AG04449 (cell line): ENCODE measurements at regions not wholly inside any gene's neighbourhood (a gene's known extent, or its start where the extent isn't known, plus 50 kb on each side); places are given as distances from the start of the nearest gene placed in this dataset.

Experiments
- CTCF ChIA-PET: fragments of 350-600 bp; formaldehyde crosslinking; extraction: SDS; loops from one replicate; lab custom pipeline; 2021; ENCODE audit warnings: antibody characterized with exemption; lab: Yijun Ruan, JAX
- POLR2A ChIA-PET: fragments of 400-600, 350-600 bp; formaldehyde crosslinking; extraction: SDS; loops from one replicate; lab custom pipeline; 2020; ENCODE audit warnings: antibody characterized with exemption, inconsistent platforms; lab: Yijun Ruan, JAX
- DNase-seq: peaks from one replicate; pipeline ENCODE4 v3.0.0-alpha.2; 2010; ENCODE audit warnings: low read depth, low spot score
- H3K4me3 ChIP-seq: 2 replicates; pipeline ENCODE4 v1.5.1; 2011; ENCODE audit warnings: low read depth, mild to moderate bottlenecking, control low read depth, low read length
- TF ChIP-seq, protein P1 (sequence below): IDR thresholded peaks from one replicate; pipeline ENCODE4 v1.5.1; 2011; ENCODE audit warnings: mild to moderate bottlenecking, moderate library complexity, low read length, control low read depth, inconsistent platforms; ENCODE audit not compliant: insufficient read depth; ENCODE audit errors: missing control alignments

DNA sequence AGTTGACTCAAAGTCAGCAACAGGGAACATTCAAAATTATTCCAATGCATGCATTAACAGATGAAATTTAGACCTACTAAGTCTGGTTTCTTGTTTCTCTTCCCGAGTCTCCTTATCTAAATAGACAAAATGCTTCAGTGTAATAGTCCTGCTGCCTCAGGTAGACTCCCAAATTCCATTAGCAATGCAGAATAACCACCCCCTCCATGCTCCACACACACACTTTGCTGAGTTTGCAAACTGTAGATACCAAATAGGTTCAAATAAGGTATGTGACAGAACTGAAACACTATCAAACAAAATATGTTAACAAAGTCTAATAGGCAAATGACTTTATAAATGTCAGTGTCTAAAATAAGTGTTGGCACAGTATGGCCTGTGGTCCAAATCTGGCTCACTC, 451.1 kb upstream of the SOX5 start:
- ChIA-PET CTCF (no interaction called here), POLR2A (no interaction called here)
- no peak overlapping the region for H3K4me3 ChIP-seq
- TF ChIP-seq, protein P1, sequence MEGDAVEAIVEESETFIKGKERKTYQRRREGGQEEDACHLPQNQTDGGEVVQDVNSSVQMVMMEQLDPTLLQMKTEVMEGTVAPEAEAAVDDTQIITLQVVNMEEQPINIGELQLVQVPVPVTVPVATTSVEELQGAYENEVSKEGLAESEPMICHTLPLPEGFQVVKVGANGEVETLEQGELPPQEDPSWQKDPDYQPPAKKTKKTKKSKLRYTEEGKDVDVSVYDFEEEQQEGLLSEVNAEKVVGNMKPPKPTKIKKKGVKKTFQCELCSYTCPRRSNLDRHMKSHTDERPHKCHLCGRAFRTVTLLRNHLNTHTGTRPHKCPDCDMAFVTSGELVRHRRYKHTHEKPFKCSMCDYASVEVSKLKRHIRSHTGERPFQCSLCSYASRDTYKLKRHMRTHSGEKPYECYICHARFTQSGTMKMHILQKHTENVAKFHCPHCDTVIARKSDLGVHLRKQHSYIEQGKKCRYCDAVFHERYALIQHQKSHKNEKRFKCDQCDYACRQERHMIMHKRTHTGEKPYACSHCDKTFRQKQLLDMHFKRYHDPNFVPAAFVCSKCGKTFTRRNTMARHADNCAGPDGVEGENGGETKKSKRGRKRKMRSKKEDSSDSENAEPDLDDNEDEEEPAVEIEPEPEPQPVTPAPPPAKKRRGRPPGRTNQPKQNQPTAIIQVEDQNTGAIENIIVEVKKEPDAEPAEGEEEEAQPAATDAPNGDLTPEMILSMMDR: no peak
- no peak for DNase-seq

DNA sequence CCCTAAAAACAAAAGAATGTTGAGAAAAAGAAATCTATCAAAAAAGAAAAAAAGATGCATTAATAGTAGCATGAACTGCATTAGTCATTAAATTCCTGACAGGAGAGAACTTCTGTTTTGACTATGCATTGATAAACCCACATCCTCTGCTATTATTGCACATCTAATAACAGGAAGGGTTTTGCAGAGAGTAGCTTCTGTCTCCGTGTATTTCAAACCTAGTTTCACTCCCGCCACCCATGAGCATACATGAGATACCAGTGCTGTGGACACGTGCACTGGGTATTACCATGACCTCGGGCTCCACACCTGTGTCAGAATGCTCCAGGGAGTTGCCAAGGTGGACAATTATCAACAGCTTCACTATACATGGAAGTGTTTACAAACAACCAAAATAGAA, 449.1 kb upstream of the SOX5 start:
- ChIA-PET POLR2A (no interaction called here), CTCF (no interaction called here)
- TF ChIP-seq, protein P1: no peak
- DNase-seq: no peak
- no peak overlapping the region for H3K4me3 ChIP-seq

GRCh38 chr12:24396224-24396623, 446.8 kb upstream of the SOX5 start:
- POLR2A ChIA-PET: no interaction called here
- TF ChIP-seq, protein P1: no peak
- no peak for DNase-seq
- no peak overlapping the region for H3K4me3 ChIP-seq
- CTCF ChIA-PET: no interaction called here

- ChIA-PET CTCF (no interaction called here), POLR2A (no interaction called here)
- DNase-seq: no peak
- TF ChIP-seq, protein P1: no peak
- no peak overlapping the region for H3K4me3 ChIP-seq
Measured at GRCh38 chr12:24394246-24394645, 444.8 kb upstream of the SOX5 start.

GRCh38 chr12:24393071-24393470, 443.6 kb upstream of the SOX5 start:
- no peak overlapping the region for H3K4me3 ChIP-seq
- ChIA-PET CTCF (no interaction called here), POLR2A (no interaction called here)
- DNase-seq: no peak
- TF ChIP-seq, protein P1: no peak

- ChIA-PET POLR2A (no interaction called here), CTCF (no interaction called here)
- no peak for DNase-seq
- no peak overlapping the region for H3K4me3 ChIP-seq
- TF ChIP-seq, protein P1: no peak
Measured at GRCh38 chr12:24389394-24389793, 439.9 kb upstream of the SOX5 start.

GRCh38 chr12:24387381-24387780, 437.9 kb upstream of the SOX5 start:
- no peak overlapping the region for H3K4me3 ChIP-seq
- TF ChIP-seq, protein P1: no peak
- CTCF ChIA-PET: no interaction called here
- no peak for DNase-seq
- POLR2A ChIA-PET: no interaction called here
